ENCODE measurements at regions not wholly inside any gene's neighbourhood (a gene's known extent, or its start where the extent isn't known, plus 50 kb on each side); places are given as distances from the start of the nearest gene placed in this dataset.

DNA sequence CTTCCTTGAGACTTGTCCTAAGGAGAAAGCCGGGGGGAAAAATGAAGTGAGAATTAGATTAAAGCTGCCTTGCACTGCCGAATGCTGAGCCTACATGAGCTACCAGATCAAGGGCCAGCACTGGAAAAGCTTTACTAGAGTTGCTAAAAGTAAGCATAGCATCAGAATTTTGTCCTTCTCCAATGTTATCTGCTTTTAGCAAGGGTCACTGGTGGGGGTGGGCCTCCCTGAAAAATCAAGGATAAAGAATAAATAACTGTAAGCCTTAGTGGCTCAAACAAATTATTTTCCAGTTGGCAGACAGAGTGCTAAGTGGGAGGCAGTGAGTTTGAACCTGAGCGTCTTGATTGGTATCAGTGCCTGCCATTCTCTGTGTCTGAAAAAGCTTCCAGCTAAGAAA is 310.5 kb upstream of the PITX2 start:
- no peak for DNase-seq (ENCODE audit: extremely low spot score, unreplicated experiment)
- TF ChIP-seq, protein P1, sequence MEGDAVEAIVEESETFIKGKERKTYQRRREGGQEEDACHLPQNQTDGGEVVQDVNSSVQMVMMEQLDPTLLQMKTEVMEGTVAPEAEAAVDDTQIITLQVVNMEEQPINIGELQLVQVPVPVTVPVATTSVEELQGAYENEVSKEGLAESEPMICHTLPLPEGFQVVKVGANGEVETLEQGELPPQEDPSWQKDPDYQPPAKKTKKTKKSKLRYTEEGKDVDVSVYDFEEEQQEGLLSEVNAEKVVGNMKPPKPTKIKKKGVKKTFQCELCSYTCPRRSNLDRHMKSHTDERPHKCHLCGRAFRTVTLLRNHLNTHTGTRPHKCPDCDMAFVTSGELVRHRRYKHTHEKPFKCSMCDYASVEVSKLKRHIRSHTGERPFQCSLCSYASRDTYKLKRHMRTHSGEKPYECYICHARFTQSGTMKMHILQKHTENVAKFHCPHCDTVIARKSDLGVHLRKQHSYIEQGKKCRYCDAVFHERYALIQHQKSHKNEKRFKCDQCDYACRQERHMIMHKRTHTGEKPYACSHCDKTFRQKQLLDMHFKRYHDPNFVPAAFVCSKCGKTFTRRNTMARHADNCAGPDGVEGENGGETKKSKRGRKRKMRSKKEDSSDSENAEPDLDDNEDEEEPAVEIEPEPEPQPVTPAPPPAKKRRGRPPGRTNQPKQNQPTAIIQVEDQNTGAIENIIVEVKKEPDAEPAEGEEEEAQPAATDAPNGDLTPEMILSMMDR (conservative IDR thresholded peaks at IDR 0.05), result no peak
- H3K4me1 Mint-ChIP-seq (ENCODE audit: unreplicated experiment), result no peaks in the 10 kb centered on the region
- no peaks in the 10 kb centered on the region for H3K27me3 Mint-ChIP-seq
- no peaks in the 10 kb centered on the region for H3K9me3 Mint-ChIP-seq
- no peak overlapping the region for H3K27ac Mint-ChIP-seq
- no peaks in the 10 kb centered on the region for H3K36me3 Mint-ChIP-seq
- no peak overlapping the region for H3K4me3 Mint-ChIP-seq

DNA sequence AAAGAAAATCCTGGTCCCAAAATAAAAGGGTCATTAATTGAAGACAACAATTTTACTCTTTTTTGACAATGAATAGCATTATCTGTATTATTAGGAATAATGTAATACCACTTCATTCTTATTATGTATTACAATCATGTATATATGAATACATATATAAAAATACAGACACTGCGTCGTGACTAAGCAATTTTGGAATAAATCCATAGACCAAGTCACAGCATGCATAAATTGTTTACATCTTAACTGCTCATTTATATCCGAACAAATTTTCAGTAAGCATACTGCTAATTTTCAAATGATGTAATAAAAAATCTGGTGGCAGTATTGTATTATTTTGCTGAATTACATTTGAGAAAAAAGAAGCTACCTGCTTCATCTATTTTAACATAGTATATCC is 321.6 kb upstream of the PITX2 start:
- no peaks in the 10 kb centered on the region for H3K4me1 Mint-ChIP-seq (ENCODE audit: unreplicated experiment)
- H3K27me3 Mint-ChIP-seq, result no peaks in the 10 kb centered on the region
- no peaks in the 10 kb centered on the region for H3K9me3 Mint-ChIP-seq
- TF ChIP-seq, protein P1 (conservative IDR thresholded peaks at IDR 0.05), result no peak
- H3K36me3 Mint-ChIP-seq, result no peaks in the 10 kb centered on the region
- H3K27ac Mint-ChIP-seq, result no peak overlapping the region
- no peak for DNase-seq (ENCODE audit: extremely low spot score, unreplicated experiment)
- H3K4me3 Mint-ChIP-seq, result no peak overlapping the region

DNA sequence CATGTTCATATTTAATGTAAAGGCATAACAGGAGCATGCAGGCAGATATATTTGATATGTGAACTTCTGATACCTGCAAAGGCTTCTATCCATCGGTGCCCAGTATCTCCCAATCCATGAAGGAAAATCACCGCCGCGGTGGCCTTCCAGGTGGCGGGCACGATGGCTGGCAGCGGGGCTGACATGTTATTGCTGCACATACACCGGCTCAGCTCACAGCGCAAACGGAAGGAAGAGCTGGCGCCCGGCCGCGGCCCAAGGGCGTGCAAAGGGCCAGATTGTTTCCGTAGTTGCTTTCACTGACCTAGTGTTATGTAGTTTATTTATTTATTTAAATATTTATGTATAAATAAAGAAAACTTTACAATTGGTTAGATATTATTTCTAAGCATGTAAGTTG is 322.7 kb upstream of the PITX2 start:
- Mint-ChIP-seq H3K4me3 (no peak overlapping the region), H3K4me1 (ENCODE audit: unreplicated experiment) (no peaks in the 10 kb centered on the region), H3K27me3 (no peaks in the 10 kb centered on the region), H3K27ac (no peak overlapping the region), H3K36me3 (no peaks in the 10 kb centered on the region), H3K9me3 (no peaks in the 10 kb centered on the region)
- DNase-seq (ENCODE audit: extremely low spot score, unreplicated experiment), result no peak
- TF ChIP-seq, protein P1 (conservative IDR thresholded peaks at IDR 0.05), result no peak

DNA sequence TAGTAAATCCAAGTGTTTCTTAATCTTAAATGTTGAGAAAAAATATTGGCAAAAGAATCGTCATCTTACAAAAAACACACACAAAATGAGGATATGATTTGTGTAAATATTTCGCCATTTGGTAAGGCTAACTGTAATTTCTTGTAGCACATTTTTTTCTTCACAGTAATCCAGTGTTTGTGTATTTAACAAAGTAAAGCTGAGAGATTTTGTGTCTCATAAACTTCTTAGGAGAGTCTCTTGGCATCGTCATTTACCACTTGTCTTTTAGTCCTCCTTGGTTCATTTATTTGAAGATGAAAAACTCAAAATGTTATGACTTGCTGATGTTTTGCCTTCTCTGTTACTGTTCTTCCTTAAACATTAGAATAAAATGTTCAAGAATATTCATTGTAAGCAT is 326.7 kb upstream of the PITX2 start:
- TF ChIP-seq, protein P1 (conservative IDR thresholded peaks at IDR 0.05), result no peak
- no peaks in the 10 kb centered on the region for H3K9me3 Mint-ChIP-seq
- no peak overlapping the region for H3K27ac Mint-ChIP-seq
- peaks cover 5% of the 10 kb centered on the region for H3K27me3 Mint-ChIP-seq
- H3K36me3 Mint-ChIP-seq, result no peaks in the 10 kb centered on the region
- no peaks in the 10 kb centered on the region for H3K4me1 Mint-ChIP-seq (ENCODE audit: unreplicated experiment)
- DNase-seq (ENCODE audit: extremely low spot score, unreplicated experiment), result no peak
- H3K4me3 Mint-ChIP-seq, result no peak overlapping the region

DNA sequence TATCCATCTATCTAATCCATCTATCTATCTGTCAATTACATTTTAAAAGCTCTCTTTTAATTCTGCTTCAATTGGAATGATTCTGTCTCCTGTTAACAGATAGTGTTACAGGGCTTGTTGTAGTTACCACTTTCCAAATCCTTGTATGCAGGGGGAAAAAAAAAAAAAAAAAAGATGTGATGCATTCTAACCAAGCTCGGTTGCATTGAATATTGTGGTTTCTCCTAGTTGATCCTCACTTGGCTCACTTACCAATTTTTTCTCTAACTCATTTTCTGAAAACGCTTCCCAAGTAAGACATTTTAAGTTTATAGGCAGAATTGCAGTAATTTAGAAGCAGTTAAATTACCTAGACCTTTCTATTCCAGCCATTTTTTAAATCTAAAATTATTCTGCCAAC is 327.9 kb upstream of the PITX2 start:
- DNase-seq (ENCODE audit: extremely low spot score, unreplicated experiment), result no peak
- Mint-ChIP-seq H3K9me3 (no peaks in the 10 kb centered on the region), H3K36me3 (no peaks in the 10 kb centered on the region), H3K27ac (no peak overlapping the region), H3K27me3 (peaks cover 5% of the 10 kb centered on the region), H3K4me3 (no peak overlapping the region), H3K4me1 (ENCODE audit: unreplicated experiment) (no peaks in the 10 kb centered on the region)
- TF ChIP-seq, protein P1 (conservative IDR thresholded peaks at IDR 0.05), result no peak

DNA sequence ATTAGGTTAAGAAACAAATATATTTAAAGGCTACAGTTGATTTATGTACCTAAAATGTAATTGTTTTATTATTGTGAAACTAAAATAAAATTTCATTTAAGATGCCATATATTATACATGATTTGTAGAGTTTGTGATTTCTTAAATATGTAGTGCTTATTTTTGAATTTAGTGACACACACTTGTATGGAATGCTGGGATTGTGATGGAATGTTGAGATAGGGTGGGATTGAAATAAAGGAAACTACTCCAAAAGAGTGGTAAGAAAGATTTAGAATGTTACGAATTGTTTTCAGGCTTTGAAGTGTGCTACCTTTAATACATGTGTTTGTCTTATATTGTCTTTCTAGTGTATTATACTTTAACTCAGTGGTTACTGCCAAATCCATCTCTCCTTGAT is 330.3 kb upstream of the PITX2 start:
- Mint-ChIP-seq H3K4me1 (ENCODE audit: unreplicated experiment) (no peaks in the 10 kb centered on the region), H3K36me3 (no peaks in the 10 kb centered on the region), H3K27ac (no peak overlapping the region), H3K9me3 (no peaks in the 10 kb centered on the region), H3K4me3 (no peak overlapping the region), H3K27me3 (peaks cover 8% of the 10 kb centered on the region)
- no peak for DNase-seq (ENCODE audit: extremely low spot score, unreplicated experiment)
- TF ChIP-seq, protein P1 (conservative IDR thresholded peaks at IDR 0.05), result no peak

All from type B pancreatic cell (in vitro differentiated cells).